ENCODE measurements at regions not wholly inside any gene's neighbourhood (a gene's known extent, or its start where the extent isn't known, plus 50 kb on each side); places are given as distances from the start of the nearest gene placed in this dataset.

GRCh38 chr7:19336836-19337383 is 191.7 kb upstream of the FERD3L start:
- POLR2A ChIA-PET (ENCODE audit: partially characterized antibody), result no interaction called here
- Histone ChIP-seq H3K14ac (ENCODE audit: insufficient read length) (no peak overlapping the region), H2BK5ac (ENCODE audit: low read depth, low read length) (no peak overlapping the region), H3K4me1 (replicated peaks in 1 of 4; ENCODE audit: control insufficient read depth in 3 of 4, insufficient read depth in 4 of 4, low read length in 3 of 4) (0 out of 7 replicates have a peak, but pooled peaks cover 0 to 3% (median 0%) of the 10 kb centered on the region in 4 experiments), H3K79me1 (ENCODE audit: low read depth, low read length) (no peaks in the 10 kb centered on the region), H3K9me3 (ENCODE audit: insufficient read depth in 2 of 2, low read depth in 1 of 2, low read length in 1 of 2) (no peaks in the 10 kb centered on the region), H2BK120ac (replicated peaks; ENCODE audit: low read depth, low read length) (no peak overlapping the region), H3K4me3 (ENCODE audit: extremely low read depth in 1 of 4, insufficient read depth in 2 of 4, low read depth in 3 of 4, low read length in 4 of 4) (no peak overlapping the region), H3K36me3 (ENCODE audit: control insufficient read depth in 2 of 4, insufficient read depth in 4 of 4, low read length in 3 of 4) (no peaks in the 10 kb centered on the region), H3K79me2 (ENCODE audit: control insufficient read depth in 1 of 2, insufficient read depth in 2 of 2, low read length in 2 of 2) (no peaks in the 10 kb centered on the region), H3K23ac (ENCODE audit: insufficient read length) (no peak overlapping the region), H3K23me2 (ENCODE audit: low read depth, low read length) (no peaks in the 10 kb centered on the region), H2AFZ (ENCODE audit: low read length) (no peak overlapping the region), H3K9ac (replicated peaks in 1 of 4; ENCODE audit: extremely low read depth in 1 of 4, low read depth in 3 of 4, low read length in 3 of 4) (no peak overlapping the region), H2AK5ac (ENCODE audit: low read depth, low read length) (no peak overlapping the region), H3K27me3 (replicated peaks in 1 of 4; ENCODE audit: control insufficient read depth in 3 of 4, extremely low read depth in 1 of 4, insufficient read depth in 3 of 4, low read length in 3 of 4) (no peaks in the 10 kb centered on the region), H2BK15ac (ENCODE audit: low read length) (no peak overlapping the region), H2BK12ac (ENCODE audit: low read depth, low read length) (no peak overlapping the region), H4K8ac (ENCODE audit: extremely low read depth, insufficient read depth, low read length) (no peak overlapping the region), H2BK20ac (ENCODE audit: low read length) (no peak overlapping the region), H4K91ac (replicated peaks; ENCODE audit: insufficient read length, low read length) (no peak overlapping the region), H3K4me2 (ENCODE audit: insufficient read depth in 1 of 2, low read depth in 2 of 2, low read length in 2 of 2) (no peak overlapping the region), H3K18ac (ENCODE audit: extremely low read depth, low read length) (no peak overlapping the region), H3K4ac (replicated peaks; ENCODE audit: insufficient read length, low read depth, low read length) (no peak overlapping the region), H3K56ac (replicated peaks; ENCODE audit: insufficient read length, low read depth, low read length) (no peak overlapping the region), H4K5ac (ENCODE audit: insufficient read length, low read depth, low read length) (no peak overlapping the region), H3K27ac (ENCODE audit: low read depth, low read length) (no peak overlapping the region), H4K20me1 (replicated peaks in 1 of 2; ENCODE audit: control insufficient read depth in 1 of 2, insufficient read depth in 2 of 2, low read length in 2 of 2) (no peaks in the 10 kb centered on the region)
- 80% methylated on average over 2 of the region's 2 CpGs; no CpG with 5 or more reads in 1 of the 2 experiments for WGBS, 2 experiments (ENCODE audit: extremely low coverage in 1 of 2, insufficient coverage in 1 of 2, insufficient read length in 1 of 2, insufficient replicate concordance in 2 of 2, low coverage in 1 of 2, low lambda C conversion rate in 2 of 2, missing lambda C conversion rate in 1 of 2)
- no peak for DNase-seq (ENCODE audit: low read depth in 1 of 2, low spot score in 2 of 2)
- CTCF ChIA-PET (ENCODE audit: partially characterized antibody), result no interaction called here
- no peak for FAIRE-seq
- TF ChIP-seq TBP (IDR thresholded peaks at IDR 0.05; ENCODE audit: low read depth, low read length), result no peak
- TF ChIP-seq ATF3 (IDR thresholded peaks at IDR 0.05; ENCODE audit: insufficient read depth, low read depth, low read length), result no peak
- TF ChIP-seq TAF7 (optimal IDR thresholded peaks at IDR 0.05; ENCODE audit: borderline replicate concordance, low read depth, low read length), result no peak
- no peak for TF ChIP-seq SAP30 (IDR thresholded peaks at IDR 0.05; ENCODE audit: insufficient read depth, insufficient replicate concordance, low read length)
- no peak for TF ChIP-seq EZH2 (IDR thresholded peaks at IDR 0.05; ENCODE audit: low read depth, low read length, severe bottlenecking)
- no peak for TF ChIP-seq NRF1 (IDR thresholded peaks at IDR 0.05; ENCODE audit: low read depth, low read length)
- TF ChIP-seq KDM1A (IDR thresholded peaks at IDR 0.05; ENCODE audit: borderline replicate concordance, low read length), result no peak
- no peak for TF ChIP-seq SIRT6 (IDR thresholded peaks at IDR 0.05; ENCODE audit: low read length)
- TF ChIP-seq GABPA (IDR thresholded peaks at IDR 0.05; ENCODE audit: borderline replicate concordance, insufficient read depth, low read length), result no peak
- TF ChIP-seq MAX (IDR thresholded peaks at IDR 0.05), result no peak
- TF ChIP-seq FOSL1 (IDR thresholded peaks at IDR 0.05; ENCODE audit: insufficient read depth, low read depth, low read length), result no peak
- no peak for TF ChIP-seq RNF2 (IDR thresholded peaks at IDR 0.05; ENCODE audit: borderline replicate concordance, low read depth, low read length, missing control alignments, poor library complexity, severe bottlenecking)
- TF ChIP-seq RXRA (IDR thresholded peaks at IDR 0.05; ENCODE audit: insufficient read depth, low read depth, low read length), result no peak

Data from H1 (cell line).